DND-41 (cell line): ENCODE measurements at regions not wholly inside any gene's neighbourhood (a gene's known extent, or its start where the extent isn't known, plus 50 kb on each side); places are given as distances from the start of the nearest gene placed in this dataset.

Experiments
- CTCF ChIP-seq: IDR thresholded peaks from 2 replicates; pipeline ENCODE4 v1.5.1; 2012; ENCODE audit warnings: borderline replicate concordance, low read length, moderate library complexity, mild to moderate bottlenecking; ENCODE audit not compliant: poor library complexity, severe bottlenecking; ENCODE audit errors: extremely low read depth
- EZH2 ChIP-seq: IDR thresholded peaks from 3 replicates; pipeline ENCODE4 v1.6.1; 2012; ENCODE audit warnings: borderline replicate concordance, low read depth, mild to moderate bottlenecking, moderate library complexity, low read length, inconsistent platforms; ENCODE audit not compliant: severe bottlenecking

- TF ChIP-seq CTCF (no peak), EZH2 (no peak)
Measured at GRCh38 chr10:76774987-76775603, 862.5 kb downstream of the KCNMA1 start.
